ENCODE measurements at regions not wholly inside any gene's neighbourhood (a gene's known extent, or its start where the extent isn't known, plus 50 kb on each side); places are given as distances from the start of the nearest gene placed in this dataset.
"Not testable (repeated sequence)": the region's sequence is repeated elsewhere in the genome, so short reads cannot be mapped to it uniquely, and the experiment has no call there.

GRCh38 chrX:22855693-22856092 lies 144.1 kb upstream of the DDX53 start:
- DNase-seq (ENCODE audit: low read depth), result no peak
- no peak overlapping the region for H3K4me3 ChIP-seq (ENCODE audit: low read depth, low read length)
- no peak for TF ChIP-seq CTCF (conservative IDR thresholded peaks at IDR 0.05; ENCODE audit: low read depth, low read length)

GRCh38 chrX:22859642-22860041 lies 140.1 kb upstream of the DDX53 start:
- H3K4me3 ChIP-seq (ENCODE audit: low read depth, low read length), result no peak overlapping the region
- DNase-seq (ENCODE audit: low read depth), result no peak
- no peak for TF ChIP-seq CTCF (conservative IDR thresholded peaks at IDR 0.05; ENCODE audit: low read depth, low read length)

- not testable (repeated sequence) for DNase-seq (ENCODE audit: low read depth)
Measured at GRCh38 chrX:22866801-22867200, 133.0 kb upstream of the DDX53 start.

GRCh38 chrX:22882543-22882942 lies 117.2 kb upstream of the DDX53 start:
- no peak for DNase-seq (ENCODE audit: low read depth)
- H3K4me3 ChIP-seq (ENCODE audit: low read depth, low read length), result no peak overlapping the region
- no peak for TF ChIP-seq CTCF (conservative IDR thresholded peaks at IDR 0.05; ENCODE audit: low read depth, low read length)

More at GRCh38 chrX:22866801-22867200, 133.0 kb upstream of the DDX53 start:
- not testable (repeated sequence) for H3K4me3 ChIP-seq (ENCODE audit: low read depth, low read length)

GRCh38 chrX:22889819-22890218 lies 109.9 kb upstream of the DDX53 start:
- no peak overlapping the region for H3K4me3 ChIP-seq (ENCODE audit: low read depth, low read length)
- TF ChIP-seq CTCF (conservative IDR thresholded peaks at IDR 0.05; ENCODE audit: low read depth, low read length), result no peak
- DNase-seq (ENCODE audit: low read depth), result no peak

- DNase-seq (ENCODE audit: low read depth), result no peak
- TF ChIP-seq CTCF (conservative IDR thresholded peaks at IDR 0.05; ENCODE audit: low read depth, low read length), result no peak
- no peak overlapping the region for H3K4me3 ChIP-seq (ENCODE audit: low read depth, low read length)
Measured at GRCh38 chrX:22912616-22913015, 87.1 kb upstream of the DDX53 start.

- DNase-seq (ENCODE audit: low read depth), result no peak
- TF ChIP-seq CTCF (conservative IDR thresholded peaks at IDR 0.05; ENCODE audit: low read depth, low read length), result no peak
- H3K4me3 ChIP-seq (ENCODE audit: low read depth, low read length), result no peak overlapping the region
Measured at GRCh38 chrX:22922961-22923360, 76.8 kb upstream of the DDX53 start.

- DNase-seq (ENCODE audit: low read depth), result no peak
- TF ChIP-seq CTCF (conservative IDR thresholded peaks at IDR 0.05; ENCODE audit: low read depth, low read length), result no peak
- no peak overlapping the region for H3K4me3 ChIP-seq (ENCODE audit: low read depth, low read length)
Measured at GRCh38 chrX:22934640-22935039, 65.1 kb upstream of the DDX53 start.

Data from epithelial cell of proximal tubule (primary cell).